Upper lobe of right lung (tissue), 1 donor: ENCODE measurements at regions not wholly inside any gene's neighbourhood (a gene's known extent, or its start where the extent isn't known, plus 50 kb on each side); places are given as distances from the start of the nearest gene placed in this dataset.

ENCODE experiments used
- ATAC-seq: fragments of 200-7000 bp; cut with Tn5 transposase; one replicate; pipeline ENCODE4 v1.9.1; 2020; ENCODE audit warnings: mild to moderate bottlenecking, moderate library complexity
- DNase-seq: peaks from one replicate; pipeline ENCODE4 v3.0.0-alpha.2; 2020
- H3K27ac ChIP-seq: fragments of 200-600 bp; one replicate; pipeline ENCODE4 v1.8.0; 2022
- H3K27me3 ChIP-seq: fragments of 200-600 bp; one replicate; pipeline ENCODE4 v1.8.0; 2022; ENCODE audit warnings: mild to moderate bottlenecking
- H3K36me3 ChIP-seq: fragments of 200-600 bp; one replicate; pipeline ENCODE4 v1.8.0; 2022
- H3K4me1 ChIP-seq: fragments of 200-600 bp; one replicate; pipeline ENCODE4 v1.8.0; 2022
- H3K4me3 ChIP-seq: fragments of 200-600 bp; one replicate; pipeline ENCODE4 v1.8.0; 2022; ENCODE audit warnings: mild to moderate bottlenecking
- H3K9me3 ChIP-seq: fragments of 200-600 bp; one replicate; pipeline ENCODE4 v1.8.0; 2022
- CTCF ChIP-seq: fragments of 200-600 bp; IDR thresholded peaks from one replicate; pipeline ENCODE4 v1.8.0; 2022; ENCODE audit warnings: antibody characterized with exemption
- intact Hi-C: fragments of 100-400 bp; cut with DNase I; formaldehyde crosslinking; loops from one replicate; pipeline ENCODE4 v1.11.0; 2022
- donor health status: DM: no; HTN: yes; CAD: no; lungs with severe emphysema.

GRCh38 chr12:116659771-116660481 is 77.9 kb downstream of the SPRING1 start:
- Histone ChIP-seq H3K4me3 (no peak overlapping the region), H3K4me1 (peaks cover 31% of the 10 kb centered on the region), H3K9me3 (no peaks in the 10 kb centered on the region), H3K27me3 (no peaks in the 10 kb centered on the region), H3K27ac (no peak overlapping the region), H3K36me3 (no peaks in the 10 kb centered on the region)
- intact Hi-C loops = no loop called here
- ATAC-seq (no peak), DNase-seq (no peak)
- TF ChIP-seq CTCF = no peak

GRCh38 chr12:116657921-116658495 is 79.9 kb downstream of the SPRING1 start:
- ATAC-seq = no peak
- intact Hi-C loops = no loop called here
- H3K36me3 ChIP-seq = no peaks in the 10 kb centered on the region
- H3K4me1 ChIP-seq = peaks cover 28% of the 10 kb centered on the region
- H3K4me3 ChIP-seq = peak overlapping the region; percentile 27
- peak overlapping the region; percentile 63 for H3K27ac ChIP-seq
- TF ChIP-seq CTCF = no peak
- no peaks in the 10 kb centered on the region for H3K9me3 ChIP-seq
- no peaks in the 10 kb centered on the region for H3K27me3 ChIP-seq
- no peak for DNase-seq

- Histone ChIP-seq H3K36me3 (no peaks in the 10 kb centered on the region), H3K4me1 (peaks cover 18% of the 10 kb centered on the region), H3K9me3 (no peaks in the 10 kb centered on the region), H3K4me3 (no peak overlapping the region), H3K27ac (no peak overlapping the region), H3K27me3 (no peaks in the 10 kb centered on the region)
- ATAC-seq = no peak
- no peak for DNase-seq
- intact Hi-C loops = no loop called here
- no peak for TF ChIP-seq CTCF
Observed at GRCh38 chr12:116656306-116656705, 81.6 kb downstream of the SPRING1 start.

GRCh38 chr12:116654226-116654743 is 83.6 kb downstream of the SPRING1 start:
- Histone ChIP-seq H3K4me1 (peaks cover 13% of the 10 kb centered on the region), H3K36me3 (no peaks in the 10 kb centered on the region), H3K9me3 (no peaks in the 10 kb centered on the region), H3K27ac (no peak overlapping the region), H3K4me3 (no peak overlapping the region), H3K27me3 (no peaks in the 10 kb centered on the region)
- DNase-seq = no peak
- no peak for ATAC-seq
- intact Hi-C loops = no loop called here
- TF ChIP-seq CTCF = no peak

- intact Hi-C loops = no loop called here
- Histone ChIP-seq H3K4me3 (no peak overlapping the region), H3K9me3 (no peaks in the 10 kb centered on the region), H3K4me1 (no peaks in the 10 kb centered on the region), H3K27ac (no peak overlapping the region), H3K27me3 (no peaks in the 10 kb centered on the region), H3K36me3 (no peaks in the 10 kb centered on the region)
- DNase-seq (no peak), ATAC-seq (peak; percentile 69)
- no peak for TF ChIP-seq CTCF
Observed at GRCh38 chr12:116651089-116651488, 86.8 kb downstream of the SPRING1 start.
